Liver (tissue), 8 donors: ENCODE measurements at regions not wholly inside any gene's neighbourhood (a gene's known extent, or its start where the extent isn't known, plus 50 kb on each side); places are given as distances from the start of the nearest gene placed in this dataset.

Experiments used
- DNase-seq: peaks from one replicate; pipeline ENCODE4 v3.0.0-alpha.2; 2017; ENCODE audit warnings: low spot score
- H3K27ac ChIP-seq, 2 donors: one replicate each; pipeline ENCODE4 v1.7.0; 2013; ENCODE audit warnings: inconsistent platforms in 2 of 2, low read length in 2 of 2, control low read depth in 1 of 2, low read depth in 1 of 2, mild to moderate bottlenecking in 1 of 2
- H3K27me3 ChIP-seq, 4 donors: one replicate each; pipeline versions ENCODE4 v1.6.1 to v1.7.0; 2013; ENCODE audit warnings: low read length in 3 of 4, inconsistent platforms in 1 of 4, mild to moderate bottlenecking in 1 of 4, moderate library complexity in 1 of 4; ENCODE audit not compliant: control insufficient read depth in 4 of 4, insufficient read depth in 4 of 4
- H3K36me3 ChIP-seq, 4 donors: one replicate each; pipeline versions ENCODE4 v1.6.1 to v1.7.0; 2013; ENCODE audit warnings: low read length in 3 of 4, mild to moderate bottlenecking in 3 of 4, low read depth in 1 of 4, moderate library complexity in 1 of 4; ENCODE audit not compliant: control insufficient read depth in 4 of 4, insufficient read depth in 3 of 4
- H3K4me1 ChIP-seq, 4 donors: one replicate each; pipeline versions ENCODE4 v1.6.1 to v1.7.0; 2013; ENCODE audit warnings: low read length in 3 of 4, mild to moderate bottlenecking in 3 of 4, moderate library complexity in 1 of 4; ENCODE audit not compliant: control insufficient read depth in 4 of 4, insufficient read depth in 4 of 4
- H3K4me3 ChIP-seq, 3 donors: one replicate each; pipeline versions ENCODE4 v1.6.1 to v1.7.0; 2013; ENCODE audit warnings: low read length in 3 of 3, control low read depth in 1 of 3, low read depth in 1 of 3, mild to moderate bottlenecking in 1 of 3
- H3K9ac ChIP-seq, 2 donors: one replicate each; pipeline ENCODE4 v1.7.0; 2013; ENCODE audit warnings: low read length in 2 of 2, mild to moderate bottlenecking in 2 of 2, moderate library complexity in 2 of 2, control low read depth in 1 of 2, low read depth in 1 of 2
- H3K9me3 ChIP-seq, 4 donors: one replicate each; pipeline versions ENCODE4 v1.6.1 to v1.7.0; 2013; ENCODE audit warnings: low read length in 3 of 4; ENCODE audit not compliant: control insufficient read depth in 4 of 4
- EGR1 ChIP-seq, 2 donors: IDR thresholded peaks; 2 replicates each; pipeline ENCODE4 v1.6.1; 2016 to 2018; ENCODE audit warnings: antibody characterized with exemption in 2 of 2, low read depth in 2 of 2
- FOXA1 ChIP-seq: IDR thresholded peaks from 2 replicates; pipeline ENCODE4 v1.6.1; 2016; ENCODE audit warnings: antibody characterized with exemption
- FOXA2 ChIP-seq: IDR thresholded peaks from 2 replicates; pipeline ENCODE4 v1.6.1; 2016; ENCODE audit warnings: antibody characterized with exemption
- GABPA ChIP-seq, 2 donors: IDR thresholded peaks in 1 of 2; conservative IDR thresholded peaks in 1 of 2; 2 replicates each; pipeline ENCODE4 v1.6.1; 2016; ENCODE audit warnings: antibody characterized with exemption in 2 of 2, mild to moderate bottlenecking in 1 of 2, moderate library complexity in 1 of 2
- HNF4A ChIP-seq, 2 donors: conservative IDR thresholded peaks; 2 replicates each; pipeline ENCODE4 v1.6.1; 2016; ENCODE audit warnings: antibody characterized with exemption in 2 of 2, mild to moderate bottlenecking in 2 of 2
- HNF4G ChIP-seq: IDR thresholded peaks from 2 replicates; pipeline ENCODE4 v1.6.1; 2016; ENCODE audit warnings: antibody characterized with exemption
- JUND ChIP-seq, 2 donors: IDR thresholded peaks; 2 replicates each; pipeline ENCODE4 v1.6.1; 2016; ENCODE audit warnings: antibody characterized with exemption in 2 of 2
- NR2F2 ChIP-seq: IDR thresholded peaks from 2 replicates; pipeline ENCODE4 v1.6.1; 2016; ENCODE audit warnings: antibody characterized with exemption
- RAD21 ChIP-seq, 2 donors: IDR thresholded peaks; 2 replicates each; pipeline ENCODE4 v1.6.1; 2016; ENCODE audit warnings: antibody characterized with exemption in 2 of 2, mild to moderate bottlenecking in 2 of 2
- RXRA ChIP-seq, 2 donors: IDR thresholded peaks; 2 replicates each; pipeline ENCODE4 v1.6.1; 2017 to 2018; ENCODE audit warnings: antibody characterized with exemption in 2 of 2, mild to moderate bottlenecking in 1 of 2
- SP1 ChIP-seq: IDR thresholded peaks from 2 replicates; pipeline ENCODE4 v1.6.1; 2018; ENCODE audit warnings: antibody characterized with exemption, mild to moderate bottlenecking
- TAF1 ChIP-seq: conservative IDR thresholded peaks from 2 replicates; pipeline ENCODE4 v1.6.1; 2016; ENCODE audit warnings: antibody characterized with exemption, mild to moderate bottlenecking
- YY1 ChIP-seq: IDR thresholded peaks from 2 replicates; pipeline ENCODE4 v1.6.1; 2016; ENCODE audit warnings: antibody characterized with exemption, mild to moderate bottlenecking
- WGBS: extraction: QIAGEN DNeasy Blood & Tissue Kit; methylation state at CpG from one replicate; pipeline ENCODE4 v1.1.7; 2013; 5-methylcytosine and 5-hydroxymethylcytosine counted together
- TF ChIP-seq, protein P1 (sequence below): IDR thresholded peaks from 2 replicates; pipeline ENCODE4 v1.6.1; 2016; ENCODE audit warnings: antibody characterized with exemption
- TF ChIP-seq, protein P2 (sequence below): fragments of 150-350 bp; IDR thresholded peaks from 2 replicates; pipeline ENCODE4 v1.5.1; 2017; ENCODE audit warnings: improper control_type of control experiment, low read depth, low read length; ENCODE audit not compliant: missing input control
- TF ChIP-seq, protein P3 (sequence below): IDR thresholded peaks from 2 replicates; pipeline ENCODE4 v1.6.1; 2016; ENCODE audit warnings: antibody characterized with exemption, mild to moderate bottlenecking
- TF ChIP-seq, protein P4 (sequence below): IDR thresholded peaks from 2 replicates; pipeline ENCODE4 v1.6.1; 2016; ENCODE audit warnings: antibody characterized with exemption
- TF ChIP-seq, protein P5 (sequence below): IDR thresholded peaks from 2 replicates; pipeline ENCODE4 v1.6.1; 2016; ENCODE audit warnings: antibody characterized with exemption
- donor health status: healthy.
- donor health status: healthy.
- donor health status: healthy.
- donor health status: healthy.
- donor health status: healthy.

DNA sequence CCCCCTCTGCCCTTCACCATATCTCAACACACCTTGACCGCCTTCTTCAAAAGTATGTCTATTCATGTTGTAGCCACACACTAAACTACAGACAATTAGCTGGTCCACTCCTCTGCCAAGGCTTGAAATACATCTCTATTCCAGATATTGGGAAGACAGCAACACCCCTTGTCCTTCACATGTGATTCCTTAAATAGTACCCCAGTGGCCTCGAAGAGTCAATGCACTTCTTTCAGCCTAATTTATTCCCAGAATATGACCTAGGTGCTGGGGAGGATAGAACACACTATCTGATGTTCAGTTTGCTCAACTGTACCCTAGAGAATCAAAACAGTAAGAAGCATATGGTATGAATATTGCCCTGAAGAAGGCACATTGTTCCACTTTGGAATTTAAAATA lies 82.4 kb upstream of the DACH1 start:
- WGBS = 78% methylated on average over 2 of the region's 2 CpGs

DNA sequence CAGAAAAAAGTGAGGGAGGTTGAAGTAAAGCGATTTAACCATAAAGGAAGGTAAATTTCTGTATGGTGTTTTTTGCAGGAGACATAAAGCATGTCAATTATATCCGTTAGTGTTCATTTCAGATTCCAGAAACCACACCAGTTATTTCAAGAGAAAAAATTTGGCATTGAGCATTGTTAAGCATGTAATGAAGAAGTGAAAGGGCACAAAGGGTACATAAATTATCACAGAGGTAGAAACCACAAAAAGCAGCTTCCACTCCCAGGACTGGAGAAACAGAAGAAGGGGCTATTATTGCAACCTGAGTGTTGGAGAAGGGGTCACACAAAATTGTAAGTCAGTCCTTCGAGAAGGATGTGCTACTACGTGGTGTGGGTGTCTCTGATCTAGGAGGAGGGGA lies 72.2 kb upstream of the DACH1 start:
- H3K27ac ChIP-seq = no peak overlapping the region
- H3K4me3 ChIP-seq = no peak overlapping the region
- no peaks in the 10 kb centered on the region for H3K9me3 ChIP-seq
- H3K36me3 ChIP-seq = no peaks in the 10 kb centered on the region
- WGBS = 57% methylated on average over 4 of the region's 4 CpGs
- TF ChIP-seq SP1 (no peak), HNF4G (no peak), FOXA2 (no peak), HNF4A (conservative IDR thresholded peaks at IDR 0.05) (no peak), RXRA (IDR thresholded peaks at IDR 0.05) (no peak)
- TF ChIP-seq, protein P1, sequence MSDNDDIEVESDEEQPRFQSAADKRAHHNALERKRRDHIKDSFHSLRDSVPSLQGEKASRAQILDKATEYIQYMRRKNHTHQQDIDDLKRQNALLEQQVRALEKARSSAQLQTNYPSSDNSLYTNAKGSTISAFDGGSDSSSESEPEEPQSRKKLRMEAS = no peak
- TF ChIP-seq, protein P2, sequence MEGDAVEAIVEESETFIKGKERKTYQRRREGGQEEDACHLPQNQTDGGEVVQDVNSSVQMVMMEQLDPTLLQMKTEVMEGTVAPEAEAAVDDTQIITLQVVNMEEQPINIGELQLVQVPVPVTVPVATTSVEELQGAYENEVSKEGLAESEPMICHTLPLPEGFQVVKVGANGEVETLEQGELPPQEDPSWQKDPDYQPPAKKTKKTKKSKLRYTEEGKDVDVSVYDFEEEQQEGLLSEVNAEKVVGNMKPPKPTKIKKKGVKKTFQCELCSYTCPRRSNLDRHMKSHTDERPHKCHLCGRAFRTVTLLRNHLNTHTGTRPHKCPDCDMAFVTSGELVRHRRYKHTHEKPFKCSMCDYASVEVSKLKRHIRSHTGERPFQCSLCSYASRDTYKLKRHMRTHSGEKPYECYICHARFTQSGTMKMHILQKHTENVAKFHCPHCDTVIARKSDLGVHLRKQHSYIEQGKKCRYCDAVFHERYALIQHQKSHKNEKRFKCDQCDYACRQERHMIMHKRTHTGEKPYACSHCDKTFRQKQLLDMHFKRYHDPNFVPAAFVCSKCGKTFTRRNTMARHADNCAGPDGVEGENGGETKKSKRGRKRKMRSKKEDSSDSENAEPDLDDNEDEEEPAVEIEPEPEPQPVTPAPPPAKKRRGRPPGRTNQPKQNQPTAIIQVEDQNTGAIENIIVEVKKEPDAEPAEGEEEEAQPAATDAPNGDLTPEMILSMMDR = no peak
- H3K4me1 ChIP-seq = no peaks in the 10 kb centered on the region
- no peak overlapping the region for H3K9ac ChIP-seq
- no peaks in the 10 kb centered on the region for H3K27me3 ChIP-seq
- DNase-seq = no peak

More for the DNA sequence above, 82.4 kb upstream of the DACH1 start:
- no peak overlapping the region for H3K27ac ChIP-seq
- no peak overlapping the region for H3K4me3 ChIP-seq
- no peaks in the 10 kb centered on the region for H3K9me3 ChIP-seq
- H3K9ac ChIP-seq = no peak overlapping the region
- DNase-seq = no peak
- H3K36me3 ChIP-seq = no peaks in the 10 kb centered on the region
- H3K27me3 ChIP-seq = no peaks in the 10 kb centered on the region
- no peaks in the 10 kb centered on the region for H3K4me1 ChIP-seq
- TF ChIP-seq TAF1 (no peak), HNF4G (no peak), HNF4A (conservative IDR thresholded peaks at IDR 0.05) (no peak), RAD21 (IDR thresholded peaks at IDR 0.05) (no peak), JUND (IDR thresholded peaks at IDR 0.05) (no peak), EGR1 (IDR thresholded peaks at IDR 0.05; ENCODE audit: low read depth in 2 of 2) (no peak), GABPA (IDR thresholded peaks at IDR 0.05 in 1 of 2, conservative IDR thresholded peaks at IDR 0.05 in 1 of 2) (no peak), FOXA1 (no peak), SP1 (no peak), YY1 (no peak), NR2F2 (no peak)
- TF ChIP-seq, protein P1 = no peak
- TF ChIP-seq, protein P3, sequence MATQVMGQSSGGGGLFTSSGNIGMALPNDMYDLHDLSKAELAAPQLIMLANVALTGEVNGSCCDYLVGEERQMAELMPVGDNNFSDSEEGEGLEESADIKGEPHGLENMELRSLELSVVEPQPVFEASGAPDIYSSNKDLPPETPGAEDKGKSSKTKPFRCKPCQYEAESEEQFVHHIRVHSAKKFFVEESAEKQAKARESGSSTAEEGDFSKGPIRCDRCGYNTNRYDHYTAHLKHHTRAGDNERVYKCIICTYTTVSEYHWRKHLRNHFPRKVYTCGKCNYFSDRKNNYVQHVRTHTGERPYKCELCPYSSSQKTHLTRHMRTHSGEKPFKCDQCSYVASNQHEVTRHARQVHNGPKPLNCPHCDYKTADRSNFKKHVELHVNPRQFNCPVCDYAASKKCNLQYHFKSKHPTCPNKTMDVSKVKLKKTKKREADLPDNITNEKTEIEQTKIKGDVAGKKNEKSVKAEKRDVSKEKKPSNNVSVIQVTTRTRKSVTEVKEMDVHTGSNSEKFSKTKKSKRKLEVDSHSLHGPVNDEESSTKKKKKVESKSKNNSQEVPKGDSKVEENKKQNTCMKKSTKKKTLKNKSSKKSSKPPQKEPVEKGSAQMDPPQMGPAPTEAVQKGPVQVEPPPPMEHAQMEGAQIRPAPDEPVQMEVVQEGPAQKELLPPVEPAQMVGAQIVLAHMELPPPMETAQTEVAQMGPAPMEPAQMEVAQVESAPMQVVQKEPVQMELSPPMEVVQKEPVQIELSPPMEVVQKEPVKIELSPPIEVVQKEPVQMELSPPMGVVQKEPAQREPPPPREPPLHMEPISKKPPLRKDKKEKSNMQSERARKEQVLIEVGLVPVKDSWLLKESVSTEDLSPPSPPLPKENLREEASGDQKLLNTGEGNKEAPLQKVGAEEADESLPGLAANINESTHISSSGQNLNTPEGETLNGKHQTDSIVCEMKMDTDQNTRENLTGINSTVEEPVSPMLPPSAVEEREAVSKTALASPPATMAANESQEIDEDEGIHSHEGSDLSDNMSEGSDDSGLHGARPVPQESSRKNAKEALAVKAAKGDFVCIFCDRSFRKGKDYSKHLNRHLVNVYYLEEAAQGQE = no peak
- TF ChIP-seq, protein P4, sequence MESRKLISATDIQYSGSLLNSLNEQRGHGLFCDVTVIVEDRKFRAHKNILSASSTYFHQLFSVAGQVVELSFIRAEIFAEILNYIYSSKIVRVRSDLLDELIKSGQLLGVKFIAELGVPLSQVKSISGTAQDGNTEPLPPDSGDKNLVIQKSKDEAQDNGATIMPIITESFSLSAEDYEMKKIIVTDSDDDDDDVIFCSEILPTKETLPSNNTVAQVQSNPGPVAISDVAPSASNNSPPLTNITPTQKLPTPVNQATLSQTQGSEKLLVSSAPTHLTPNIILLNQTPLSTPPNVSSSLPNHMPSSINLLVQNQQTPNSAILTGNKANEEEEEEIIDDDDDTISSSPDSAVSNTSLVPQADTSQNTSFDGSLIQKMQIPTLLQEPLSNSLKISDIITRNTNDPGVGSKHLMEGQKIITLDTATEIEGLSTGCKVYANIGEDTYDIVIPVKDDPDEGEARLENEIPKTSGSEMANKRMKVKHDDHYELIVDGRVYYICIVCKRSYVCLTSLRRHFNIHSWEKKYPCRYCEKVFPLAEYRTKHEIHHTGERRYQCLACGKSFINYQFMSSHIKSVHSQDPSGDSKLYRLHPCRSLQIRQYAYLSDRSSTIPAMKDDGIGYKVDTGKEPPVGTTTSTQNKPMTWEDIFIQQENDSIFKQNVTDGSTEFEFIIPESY = no peak
- TF ChIP-seq, protein P5, sequence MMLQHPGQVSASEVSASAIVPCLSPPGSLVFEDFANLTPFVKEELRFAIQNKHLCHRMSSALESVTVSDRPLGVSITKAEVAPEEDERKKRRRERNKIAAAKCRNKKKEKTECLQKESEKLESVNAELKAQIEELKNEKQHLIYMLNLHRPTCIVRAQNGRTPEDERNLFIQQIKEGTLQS = no peak
- TF ChIP-seq, protein P2 = no peak
